CD14-positive monocyte (primary cell): ENCODE measurements at regions not wholly inside any gene's neighbourhood (a gene's known extent, or its start where the extent isn't known, plus 50 kb on each side); places are given as distances from the start of the nearest gene placed in this dataset.

Source experiments
- DNase-seq, 3 donors: peaks; one replicate each; pipeline ENCODE4 v3.0.0-alpha.2; 2011 to 2022
- H2AFZ ChIP-seq: 2 replicates; pipeline ENCODE4 v1.6.0; 2012; ENCODE audit warnings: mild to moderate bottlenecking, low read depth, low read length, inconsistent platforms; ENCODE audit not compliant: insufficient read depth, poor library complexity, severe bottlenecking
- H3K27ac ChIP-seq, 2 donors: 1 replicate in 1 of 2; 2 replicates in 1 of 2; pipeline ENCODE4 v1.5.1; 2012 to 2013; ENCODE audit warnings: low read length in 2 of 2, control low read depth in 1 of 2, inconsistent platforms in 1 of 2, low read depth in 1 of 2, mild to moderate bottlenecking in 1 of 2
- H3K27me3 ChIP-seq, 2 donors: one replicate each; pipeline versions ENCODE4 v1.6.0 to v1.6.1; 2011 to 2013; ENCODE audit warnings: low read length in 2 of 2; ENCODE audit not compliant: control insufficient read depth in 2 of 2, insufficient read depth in 2 of 2
- H3K36me3 ChIP-seq, 2 donors: replicated peaks in 1 of 2; 1 replicate in 1 of 2; 2 replicates in 1 of 2; pipeline versions ENCODE4 v1.5.1 to v1.6.1; 2012 to 2013; ENCODE audit warnings: low read length in 2 of 2, control low read depth in 1 of 2, inconsistent platforms in 1 of 2, mild to moderate bottlenecking in 1 of 2; ENCODE audit not compliant: insufficient read depth in 2 of 2, control insufficient read depth in 1 of 2
- H3K4me1 ChIP-seq, 2 donors: 1 replicate in 1 of 2; 2 replicates in 1 of 2; pipeline versions ENCODE4 v1.5.1 to v1.6.1; 2012 to 2013; ENCODE audit warnings: low read length in 2 of 2, control low read depth in 1 of 2, inconsistent platforms in 1 of 2, mild to moderate bottlenecking in 1 of 2, moderate library complexity in 1 of 2; ENCODE audit not compliant: insufficient read depth in 2 of 2, control insufficient read depth in 1 of 2
- H3K4me2 ChIP-seq: replicated peaks from 2 replicates; pipeline ENCODE3; 2012; ENCODE audit warnings: low read length, moderate library complexity, mild to moderate bottlenecking; ENCODE audit not compliant: poor library complexity, severe bottlenecking; ENCODE audit errors: extremely low read depth
- H3K4me3 ChIP-seq, 3 experiments: fragments of 200-600 bp in 1 of 3; sonication (generic) in 1 of 3; replicated peaks in 1 of 3; 1 replicate in 2 of 3; 2 replicates in 1 of 3; pipeline ENCODE4 v1.5.1; 2011 to 2013; ENCODE audit warnings: low read length in 3 of 3, mild to moderate bottlenecking in 3 of 3, control low read depth in 2 of 3, low read depth in 2 of 3, inconsistent platforms in 1 of 3, moderate library complexity in 1 of 3
- H3K79me2 ChIP-seq: 2 replicates; pipeline ENCODE4 v1.6.0; 2012; ENCODE audit warnings: mild to moderate bottlenecking, control low read depth, inconsistent platforms, low read length, moderate library complexity; ENCODE audit not compliant: insufficient read depth
- H3K9ac ChIP-seq: 2 replicates; pipeline ENCODE4 v1.6.0; 2017; ENCODE audit warnings: low read length, mild to moderate bottlenecking; ENCODE audit not compliant: insufficient read depth, poor library complexity, severe bottlenecking
- H3K9me3 ChIP-seq, 2 donors: replicated peaks in 1 of 2; 1 replicate in 1 of 2; 2 replicates in 1 of 2; pipeline versions ENCODE4 v1.5.1 to v1.6.1; 2012 to 2013; ENCODE audit warnings: low read length in 2 of 2, control low read depth in 1 of 2; ENCODE audit not compliant: control insufficient read depth in 1 of 2, insufficient read depth in 1 of 2
- H4K20me1 ChIP-seq: 2 replicates; pipeline ENCODE4 v1.6.0; 2012; ENCODE audit warnings: mild to moderate bottlenecking, low read length, control low read depth, moderate library complexity; ENCODE audit not compliant: insufficient read depth
- H3K27ac Mint-ChIP-seq, 7 donors: one replicate each; pipeline ENCODE4 v1.8.0; 2020; ENCODE audit warnings: mild to moderate bottlenecking in 7 of 7, mixed read lengths in 7 of 7, moderate library complexity in 6 of 7, inconsistent platforms in 2 of 7
- H3K27me3 Mint-ChIP-seq, 3 donors: one replicate each; pipeline ENCODE4 v1.8.0; 2021 to 2022; ENCODE audit warnings: low read depth in 3 of 3, mild to moderate bottlenecking in 3 of 3, mixed read lengths in 3 of 3, moderate library complexity in 3 of 3, inconsistent platforms in 1 of 3
- H3K36me3 Mint-ChIP-seq, 2 donors: one replicate each; pipeline ENCODE4 v1.8.0; 2020; ENCODE audit warnings: mixed read lengths in 2 of 2, inconsistent platforms in 1 of 2, mild to moderate bottlenecking in 1 of 2
- H3K4me1 Mint-ChIP-seq: one replicate; pipeline ENCODE4 v1.8.0; 2020; ENCODE audit warnings: mild to moderate bottlenecking, mixed read lengths
- H3K4me3 Mint-ChIP-seq, 2 donors: one replicate each; pipeline ENCODE4 v1.8.0; 2020; ENCODE audit warnings: mild to moderate bottlenecking in 2 of 2, mixed read lengths in 2 of 2, moderate library complexity in 1 of 2
- H3K9me3 Mint-ChIP-seq, 7 donors: one replicate each; pipeline ENCODE4 v1.8.0; 2020 to 2022; ENCODE audit warnings: mixed read lengths in 7 of 7, mild to moderate bottlenecking in 6 of 7, moderate library complexity in 6 of 7, inconsistent platforms in 2 of 7
- WGBS: methylation state at CpG from one replicate; pipeline ENCODE4 v1.1.5; 2013; ENCODE audit warnings: missing lambda C conversion rate; ENCODE audit not compliant: insufficient coverage; 5-methylcytosine and 5-hydroxymethylcytosine counted together
- intact Hi-C, 2 donors: fragments of 100-400 bp; cut with micrococcal nuclease; formaldehyde crosslinking; loops; one replicate each; pipeline versions ENCODE4 v1.15.0 to v1.15.1; 2023
- TF ChIP-seq, protein P1 (sequence below): fragments of 200-600 bp; IDR thresholded peaks from one replicate; pipeline ENCODE4 v1.8.0; 2022; ENCODE audit warnings: antibody characterized with exemption, mild to moderate bottlenecking

- no peaks in the 10 kb centered on the region for H3K9me3 ChIP-seq
- WGBS = 100% methylated on average over 1 of the region's 4 CpGs
- no peak for DNase-seq
- no peaks in the 10 kb centered on the region for H4K20me1 ChIP-seq
- peaks cover 2 to 3% (median 3%) of the 10 kb centered on the region in 3 donors for H3K27me3 Mint-ChIP-seq
- H3K79me2 ChIP-seq = no peaks in the 10 kb centered on the region
- H2AFZ ChIP-seq = no peak overlapping the region
- H3K4me3 ChIP-seq = no peak overlapping the region
- H3K36me3 ChIP-seq = no peaks in the 10 kb centered on the region
- H3K9ac ChIP-seq = no peak overlapping the region
- no peaks in the 10 kb centered on the region for H3K9me3 Mint-ChIP-seq
- no peak overlapping the region for H3K4me3 Mint-ChIP-seq
- H3K27ac Mint-ChIP-seq = no peak overlapping the region
- H3K36me3 Mint-ChIP-seq = no peaks in the 10 kb centered on the region
- no peak overlapping the region for H3K27ac ChIP-seq
- TF ChIP-seq, protein P1, sequence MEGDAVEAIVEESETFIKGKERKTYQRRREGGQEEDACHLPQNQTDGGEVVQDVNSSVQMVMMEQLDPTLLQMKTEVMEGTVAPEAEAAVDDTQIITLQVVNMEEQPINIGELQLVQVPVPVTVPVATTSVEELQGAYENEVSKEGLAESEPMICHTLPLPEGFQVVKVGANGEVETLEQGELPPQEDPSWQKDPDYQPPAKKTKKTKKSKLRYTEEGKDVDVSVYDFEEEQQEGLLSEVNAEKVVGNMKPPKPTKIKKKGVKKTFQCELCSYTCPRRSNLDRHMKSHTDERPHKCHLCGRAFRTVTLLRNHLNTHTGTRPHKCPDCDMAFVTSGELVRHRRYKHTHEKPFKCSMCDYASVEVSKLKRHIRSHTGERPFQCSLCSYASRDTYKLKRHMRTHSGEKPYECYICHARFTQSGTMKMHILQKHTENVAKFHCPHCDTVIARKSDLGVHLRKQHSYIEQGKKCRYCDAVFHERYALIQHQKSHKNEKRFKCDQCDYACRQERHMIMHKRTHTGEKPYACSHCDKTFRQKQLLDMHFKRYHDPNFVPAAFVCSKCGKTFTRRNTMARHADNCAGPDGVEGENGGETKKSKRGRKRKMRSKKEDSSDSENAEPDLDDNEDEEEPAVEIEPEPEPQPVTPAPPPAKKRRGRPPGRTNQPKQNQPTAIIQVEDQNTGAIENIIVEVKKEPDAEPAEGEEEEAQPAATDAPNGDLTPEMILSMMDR = no peak
- no peaks in the 10 kb centered on the region for H3K4me1 Mint-ChIP-seq
- H3K4me2 ChIP-seq = no peak overlapping the region
- intact Hi-C loops = no loop called here
- H3K4me1 ChIP-seq = no peaks in the 10 kb centered on the region
- no peaks in the 10 kb centered on the region for H3K27me3 ChIP-seq
Observed at GRCh38 chr1:219422811-219423598, 189.9 kb downstream of the ZC3H11B start.

DNA sequence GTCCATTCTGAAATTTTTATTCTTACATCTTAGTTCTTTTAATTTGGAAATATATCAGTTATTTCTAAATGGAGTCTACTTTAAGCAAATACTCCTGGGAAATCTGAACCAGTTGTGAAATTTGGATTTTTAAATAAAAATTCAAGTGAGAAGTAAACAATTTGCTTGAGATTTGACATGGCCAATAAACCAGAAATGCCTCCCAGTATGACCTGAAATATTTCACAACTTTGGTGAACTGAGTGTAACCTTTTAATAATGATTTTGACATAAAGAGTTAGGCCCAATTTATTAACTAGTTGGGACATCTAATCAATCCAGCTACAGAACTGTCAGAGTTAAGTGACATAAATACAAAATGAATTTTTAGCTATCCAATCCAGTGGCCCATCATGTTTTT, 192.0 kb downstream of the ZC3H11B start:
- no peaks in the 10 kb centered on the region for H3K4me1 Mint-ChIP-seq
- Histone ChIP-seq H3K9ac (no peak overlapping the region), H3K79me2 (no peaks in the 10 kb centered on the region), H4K20me1 (no peaks in the 10 kb centered on the region), H3K27me3 (no peaks in the 10 kb centered on the region), H3K4me1 (no peaks in the 10 kb centered on the region), H2AFZ (no peak overlapping the region), H3K4me2 (no peak overlapping the region), H3K4me3 (no peak overlapping the region), H3K9me3 (no peaks in the 10 kb centered on the region), H3K36me3 (no peaks in the 10 kb centered on the region), H3K27ac (no peak overlapping the region)
- no peak overlapping the region for H3K27ac Mint-ChIP-seq
- DNase-seq = no peak
- no peak overlapping the region for H3K4me3 Mint-ChIP-seq
- TF ChIP-seq, protein P1 = no peak
- no peaks in the 10 kb centered on the region for H3K9me3 Mint-ChIP-seq
- H3K36me3 Mint-ChIP-seq = no peaks in the 10 kb centered on the region
- H3K27me3 Mint-ChIP-seq = peaks cover 2 to 3% (median 3%) of the 10 kb centered on the region in 3 donors
- intact Hi-C loops = no loop called here
